Neural progenitor cell (in vitro differentiated cells): ENCODE measurements at regions not wholly inside any gene's neighbourhood (a gene's known extent, or its start where the extent isn't known, plus 50 kb on each side); places are given as distances from the start of the nearest gene placed in this dataset.

ENCODE experiments used
- DNase-seq: peaks from one replicate; pipeline ENCODE4 v3.0.0-alpha.2; 2016; ENCODE audit warnings: low spot score
- H2AFZ ChIP-seq: fragments of 200-600 bp; sonication (generic); replicated peaks from 2 replicates; pipeline ENCODE4 v1.6.1; 2016; ENCODE audit warnings: antibody characterized with exemption
- H3F3A ChIP-seq: fragments of 200-600 bp; sonication (generic); 2 replicates; pipeline ENCODE4 v1.6.1; 2016; ENCODE audit warnings: antibody characterized with exemption, low read depth
- H3K27ac ChIP-seq: fragments of 200-600 bp; sonication (generic); 2 replicates; pipeline ENCODE4 v1.5.1; 2016; ENCODE audit warnings: mild to moderate bottlenecking
- H3K27me3 ChIP-seq: fragments of 200-600 bp; sonication (generic); 2 replicates; pipeline ENCODE4 v1.6.1; 2016; ENCODE audit warnings: mild to moderate bottlenecking, moderate library complexity
- H3K36me3 ChIP-seq: fragments of 200-600 bp; sonication (generic); 2 replicates; pipeline ENCODE4 v1.5.1; 2016
- H3K4me1 ChIP-seq: fragments of 200-600 bp; sonication (generic); 2 replicates; pipeline ENCODE4 v1.6.1; 2016; ENCODE audit warnings: mixed run types
- H3K4me2 ChIP-seq: fragments of 200-600 bp; sonication (generic); 2 replicates; pipeline ENCODE4 v1.6.1; 2016
- H3K4me3 ChIP-seq: fragments of 200-600 bp; sonication (generic); 2 replicates; pipeline ENCODE4 v1.5.1; 2016
- H3K79me2 ChIP-seq: fragments of 200-600 bp; sonication (generic); 2 replicates; pipeline ENCODE4 v1.6.1; 2016; ENCODE audit warnings: low read depth
- H3K9ac ChIP-seq: fragments of 200-600 bp; sonication (generic); 2 replicates; pipeline ENCODE4 v1.6.1; 2016
- H3K9me3 ChIP-seq: fragments of 200-600 bp; sonication (generic); 2 replicates; pipeline ENCODE4 v1.5.1; 2016; ENCODE audit warnings: low read depth
- H4K20me1 ChIP-seq: fragments of 200-600 bp; sonication (generic); 2 replicates; pipeline ENCODE4 v1.6.1; 2016; ENCODE audit warnings: low read depth
- H3K27ac Mint-ChIP-seq: 3 replicates; pipeline ENCODE4 v1.8.0; 2021; ENCODE audit warnings: mixed read lengths
- H3K27me3 Mint-ChIP-seq: 2 replicates; pipeline ENCODE4 v1.8.0; 2022; ENCODE audit warnings: low read depth, mild to moderate bottlenecking, inconsistent platforms, moderate library complexity, mixed read lengths; ENCODE audit not compliant: insufficient read depth
- H3K36me3 Mint-ChIP-seq: 3 replicates; pipeline ENCODE4 v1.8.0; 2021; ENCODE audit warnings: mixed read lengths
- H3K4me1 Mint-ChIP-seq: 3 replicates; pipeline ENCODE4 v1.8.0; 2021; ENCODE audit warnings: mixed read lengths
- H3K4me3 Mint-ChIP-seq: 3 replicates; pipeline ENCODE4 v1.8.0; 2021; ENCODE audit warnings: mild to moderate bottlenecking, moderate library complexity, mixed read lengths
- H3K9me3 Mint-ChIP-seq: 3 replicates; pipeline ENCODE4 v1.8.0; 2020; ENCODE audit warnings: mixed read lengths
- CTCF ChIP-seq: fragments of 200-600 bp; sonication (generic); IDR thresholded peaks from 2 replicates; pipeline ENCODE4 v1.5.1; 2017; ENCODE audit warnings: antibody characterized with exemption, mild to moderate bottlenecking
- EZH2 ChIP-seq: fragments of 200-600 bp; sonication (generic); IDR thresholded peaks from 2 replicates; pipeline ENCODE4 v1.6.1; 2017; ENCODE audit warnings: antibody characterized with exemption, mild to moderate bottlenecking, moderate library complexity
- EZH2phosphoT487 ChIP-seq: fragments of 200-600 bp; sonication (generic); IDR thresholded peaks from 2 replicates; pipeline ENCODE4 v1.6.1; 2017; ENCODE audit warnings: antibody characterized with exemption

GRCh38 chr2:215667585-215668377 is 231.9 kb upstream of the FN1 start:
- no peak overlapping the region for H3K4me3 Mint-ChIP-seq
- Histone ChIP-seq H3K4me1 (peaks cover 6% of the 10 kb centered on the region), H2AFZ (no peak overlapping the region), H3K4me3 (no peak overlapping the region), H3K79me2 (no peaks in the 10 kb centered on the region), H3K36me3 (no peaks in the 10 kb centered on the region), H3K9ac (no peak overlapping the region), H3K27me3 (no peaks in the 10 kb centered on the region), H3F3A (no peaks in the 10 kb centered on the region), H3K9me3 (no peaks in the 10 kb centered on the region), H3K4me2 (no peak overlapping the region), H4K20me1 (no peaks in the 10 kb centered on the region), H3K27ac (no peak overlapping the region)
- no peaks in the 10 kb centered on the region for H3K36me3 Mint-ChIP-seq
- H3K9me3 Mint-ChIP-seq = peaks cover 21% of the 10 kb centered on the region
- no peak for DNase-seq
- TF ChIP-seq EZH2 (no peak), CTCF (no peak), EZH2phosphoT487 (no peak)
- H3K27me3 Mint-ChIP-seq = peaks cover 2% of the 10 kb centered on the region
- peaks cover 14% of the 10 kb centered on the region for H3K4me1 Mint-ChIP-seq
- no peak overlapping the region for H3K27ac Mint-ChIP-seq

- Histone ChIP-seq H3K9me3 (no peaks in the 10 kb centered on the region), H3K79me2 (no peaks in the 10 kb centered on the region), H3K9ac (no peak overlapping the region), H4K20me1 (no peaks in the 10 kb centered on the region), H3K4me1 (peaks cover 6% of the 10 kb centered on the region), H3F3A (no peaks in the 10 kb centered on the region), H3K4me3 (no peak overlapping the region), H3K27ac (no peak overlapping the region), H3K27me3 (no peaks in the 10 kb centered on the region), H2AFZ (no peak overlapping the region), H3K4me2 (no peak overlapping the region), H3K36me3 (no peaks in the 10 kb centered on the region)
- Mint-ChIP-seq H3K36me3 (no peaks in the 10 kb centered on the region), H3K9me3 (peaks cover 14% of the 10 kb centered on the region), H3K4me1 (peaks cover 18% of the 10 kb centered on the region), H3K27me3 (peaks cover 8% of the 10 kb centered on the region), H3K27ac (no peak overlapping the region), H3K4me3 (no peak overlapping the region)
- TF ChIP-seq EZH2phosphoT487 = no peak
- TF ChIP-seq EZH2 = no peak
- TF ChIP-seq CTCF = no peak
- DNase-seq = no peak
Observed at GRCh38 chr2:215664847-215665525, 229.1 kb upstream of the FN1 start.

GRCh38 chr2:215662715-215663114 is 226.8 kb upstream of the FN1 start:
- peaks cover 6% of the 10 kb centered on the region for H3K4me1 ChIP-seq
- H3K4me1 Mint-ChIP-seq = peaks cover 13% of the 10 kb centered on the region
- DNase-seq = no peak
- H3K4me3 Mint-ChIP-seq = no peak overlapping the region
- no peak overlapping the region for H2AFZ ChIP-seq
- no peaks in the 10 kb centered on the region for H3K36me3 ChIP-seq
- no peaks in the 10 kb centered on the region for H3K27me3 ChIP-seq
- H3K36me3 Mint-ChIP-seq = no peaks in the 10 kb centered on the region
- peaks cover 6% of the 10 kb centered on the region for H3K27me3 Mint-ChIP-seq
- no peak overlapping the region for H3K4me2 ChIP-seq
- H3K79me2 ChIP-seq = no peaks in the 10 kb centered on the region
- H3K27ac Mint-ChIP-seq = no peak overlapping the region
- H3K9me3 Mint-ChIP-seq = peaks cover 14% of the 10 kb centered on the region
- no peak overlapping the region for H3K27ac ChIP-seq
- H4K20me1 ChIP-seq = no peaks in the 10 kb centered on the region
- no peaks in the 10 kb centered on the region for H3K9me3 ChIP-seq
- no peak overlapping the region for H3K4me3 ChIP-seq
- TF ChIP-seq EZH2phosphoT487 (no peak), CTCF (no peak), EZH2 (no peak)
- H3K9ac ChIP-seq = no peak overlapping the region
- H3F3A ChIP-seq = no peaks in the 10 kb centered on the region
